Large intestine (tissue), 3 donors: ENCODE measurements at regions not wholly inside any gene's neighbourhood (a gene's known extent, or its start where the extent isn't known, plus 50 kb on each side); places are given as distances from the start of the nearest gene placed in this dataset.

Experiments used
- DNase-seq, 2 donors: peaks; one replicate each; pipeline versions ENCODE4 v3.0.0 to v3.0.0-alpha.2; 2013
- H3K27ac ChIP-seq: one replicate; pipeline ENCODE4 v1.5.1; 2013; ENCODE audit warnings: low read length
- H3K27me3 ChIP-seq: 2 replicates; pipeline ENCODE4 v1.6.1; 2013; ENCODE audit warnings: low read length; ENCODE audit not compliant: control insufficient read depth, insufficient read depth
- H3K36me3 ChIP-seq: 2 replicates; pipeline ENCODE4 v1.6.1; 2013; ENCODE audit warnings: low read length; ENCODE audit not compliant: control insufficient read depth, insufficient read depth
- H3K4me1 ChIP-seq: one replicate; pipeline ENCODE4 v1.6.1; 2013; ENCODE audit warnings: low read length; ENCODE audit not compliant: control insufficient read depth, insufficient read depth
- H3K4me3 ChIP-seq: one replicate; pipeline ENCODE4 v1.5.1; 2013; ENCODE audit warnings: low read length
- H3K9me3 ChIP-seq: one replicate; pipeline ENCODE4 v1.6.1; 2013; ENCODE audit warnings: mild to moderate bottlenecking, low read depth, low read length, moderate library complexity; ENCODE audit not compliant: control insufficient read depth
- WGBS: methylation state at CpG from one replicate; pipeline ENCODE4 v1.1.5; 2013; ENCODE audit warnings: low lambda C conversion rate; ENCODE audit not compliant: insufficient coverage; 5-methylcytosine and 5-hydroxymethylcytosine counted together

DNA sequence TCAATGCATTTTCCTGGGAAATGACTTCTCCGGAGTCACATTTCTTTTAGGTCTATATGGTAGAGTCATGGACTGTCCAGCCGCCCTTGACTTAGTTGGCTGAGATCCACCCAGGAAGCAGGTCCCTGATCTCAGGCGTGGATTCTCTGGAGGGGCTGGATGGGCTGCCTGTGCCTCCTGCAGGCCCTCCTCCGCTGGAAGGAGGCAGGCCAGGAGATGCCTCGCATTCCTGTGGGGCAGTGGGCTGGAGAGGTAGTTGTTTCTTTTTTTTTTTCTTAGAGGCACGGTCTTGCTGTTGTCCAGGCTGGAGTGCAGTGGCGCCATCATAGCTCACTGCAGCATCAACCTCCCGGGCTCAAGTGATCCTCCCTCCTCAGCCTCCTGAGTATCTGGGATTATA lies 129.0 kb upstream of the MYCN start:
- no peak overlapping the region for H3K27ac ChIP-seq
- peaks cover 16% of the 10 kb centered on the region for H3K4me1 ChIP-seq
- no peak overlapping the region for H3K4me3 ChIP-seq
- no CpG with 5 or more reads among the region's 8 CpGs for WGBS
- peaks cover 3% of the 10 kb centered on the region for H3K9me3 ChIP-seq
- no peaks in the 10 kb centered on the region for H3K27me3 ChIP-seq
- no peaks in the 10 kb centered on the region for H3K36me3 ChIP-seq
- DNase-seq, result no peak

DNA sequence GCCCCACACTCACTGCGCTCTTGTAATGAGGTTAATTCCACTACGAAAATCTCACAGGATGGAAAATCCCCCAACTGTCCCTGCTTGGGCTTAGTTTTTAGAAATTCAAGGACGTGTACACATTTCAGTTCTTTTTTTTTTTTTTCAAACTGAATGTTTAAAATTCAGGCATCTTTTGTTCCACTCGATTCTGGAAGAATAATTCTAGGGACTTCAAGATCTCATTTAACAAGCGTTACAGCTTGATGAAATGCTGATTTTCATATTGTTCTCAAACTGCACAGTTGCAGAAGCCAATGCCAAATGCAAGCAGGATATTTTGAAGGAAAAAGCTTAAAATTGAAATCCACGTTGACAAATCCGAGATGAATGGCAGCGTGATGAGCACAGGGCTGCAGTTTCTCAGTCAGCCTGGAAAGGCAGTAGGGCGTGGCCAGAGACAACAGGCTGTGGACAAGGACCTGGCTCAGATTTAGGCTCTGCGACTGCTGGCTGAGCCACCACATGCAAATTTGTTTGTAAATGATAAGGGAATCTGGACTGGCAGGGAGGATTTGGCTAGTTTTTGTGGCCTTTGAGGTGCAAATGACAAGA lies 128.1 kb upstream of the MYCN start:
- Histone ChIP-seq H3K9me3 (peaks cover 3% of the 10 kb centered on the region), H3K27me3 (no peaks in the 10 kb centered on the region), H3K4me1 (peaks cover 16% of the 10 kb centered on the region), H3K27ac (no peak overlapping the region), H3K4me3 (no peak overlapping the region), H3K36me3 (no peaks in the 10 kb centered on the region)
- no peak for DNase-seq
- WGBS, result 100% methylated on average over 1 of the region's 10 CpGs

DNA sequence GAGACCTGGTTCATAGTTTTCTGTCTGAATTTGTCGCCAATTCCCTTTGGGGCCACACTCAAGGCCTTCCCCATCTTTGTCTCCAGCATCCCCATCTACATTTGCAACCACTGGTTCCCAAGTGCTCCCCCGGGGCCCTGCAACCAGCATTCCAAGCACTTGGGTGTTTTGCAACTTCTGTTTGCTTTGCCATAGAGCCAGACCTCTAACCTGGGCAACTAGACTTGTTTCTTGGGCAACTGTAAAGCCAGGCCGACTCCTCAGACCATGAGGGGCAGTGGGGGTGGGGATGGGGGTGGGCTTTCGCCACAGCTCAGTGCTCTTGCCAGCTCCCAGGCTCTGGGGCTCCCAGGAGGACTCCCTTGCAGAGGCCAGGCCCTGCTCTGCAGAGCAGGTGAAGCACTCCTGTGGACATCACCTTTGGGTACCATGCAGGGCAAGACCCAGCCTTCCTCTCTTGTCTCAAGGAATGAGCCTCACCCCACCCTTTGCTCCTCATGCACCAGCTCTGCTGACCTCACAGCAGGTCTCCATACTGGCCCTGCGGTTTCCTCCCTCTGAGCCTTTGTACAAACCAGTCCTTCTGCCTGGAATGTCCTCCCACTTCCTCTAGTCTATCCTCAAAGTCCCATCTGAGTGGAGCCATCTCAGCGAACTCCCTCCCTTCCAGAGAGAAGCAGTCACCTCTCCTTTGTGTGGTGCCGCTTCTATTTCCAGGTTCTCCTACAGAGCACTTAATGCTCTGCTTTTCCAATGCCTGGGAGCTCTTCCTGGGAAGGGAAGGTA lies 126.7 kb upstream of the MYCN start:
- no peak for DNase-seq
- no peaks in the 10 kb centered on the region for H3K9me3 ChIP-seq
- no CpG with 5 or more reads among the region's 7 CpGs for WGBS
- no peaks in the 10 kb centered on the region for H3K27me3 ChIP-seq
- H3K4me3 ChIP-seq, result no peak overlapping the region
- no peak overlapping the region for H3K27ac ChIP-seq
- H3K36me3 ChIP-seq, result no peaks in the 10 kb centered on the region
- H3K4me1 ChIP-seq, result peaks cover 16% of the 10 kb centered on the region

DNA sequence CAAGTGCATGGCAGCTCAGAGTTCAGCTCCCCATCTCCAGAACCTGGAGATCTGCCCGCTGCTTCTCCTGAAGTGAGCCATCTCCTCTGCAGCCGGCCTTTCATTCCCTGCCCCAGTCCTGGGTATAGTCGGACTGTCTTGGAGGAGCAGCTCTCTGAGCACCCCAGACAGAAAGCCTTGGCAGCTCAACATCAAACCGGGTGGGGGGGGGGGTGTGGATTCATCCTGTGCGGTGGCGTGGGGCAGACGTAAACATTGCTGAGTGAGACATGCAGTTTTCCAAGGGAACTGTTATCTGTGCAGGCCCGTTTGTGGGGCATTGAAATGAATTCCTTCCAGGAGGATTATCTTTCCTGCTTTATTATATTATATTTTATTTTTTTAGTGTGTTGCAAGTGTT lies 125.9 kb upstream of the MYCN start:
- 20% methylated on average over 1 of the region's 8 CpGs for WGBS
- Histone ChIP-seq H3K36me3 (no peaks in the 10 kb centered on the region), H3K9me3 (no peaks in the 10 kb centered on the region), H3K4me1 (peaks cover 20% of the 10 kb centered on the region), H3K27me3 (no peaks in the 10 kb centered on the region), H3K4me3 (no peak overlapping the region), H3K27ac (no peak overlapping the region)
- no peak for DNase-seq

DNA sequence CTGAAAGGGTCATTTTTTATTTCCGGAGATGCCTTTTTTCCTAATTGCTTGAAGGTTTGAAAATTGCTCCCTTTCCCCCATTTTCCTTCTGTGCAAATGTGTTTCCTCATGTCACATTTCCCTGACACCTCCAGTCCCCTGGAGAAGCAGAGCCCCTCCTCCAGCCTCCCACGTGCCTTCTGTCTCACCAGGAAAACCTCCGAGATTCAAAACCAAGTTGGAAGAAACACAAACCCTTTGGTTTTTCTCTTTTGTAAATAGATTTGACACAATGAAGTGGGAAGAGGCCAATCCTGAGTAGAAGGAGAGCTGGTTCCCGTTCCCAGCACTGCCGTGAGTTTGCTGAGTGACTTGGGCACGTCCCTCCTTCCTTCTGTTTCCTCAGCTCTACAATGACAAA lies 125.4 kb upstream of the MYCN start:
- 82% methylated on average over 3 of the region's 6 CpGs for WGBS
- Histone ChIP-seq H3K4me3 (no peak overlapping the region), H3K27me3 (no peaks in the 10 kb centered on the region), H3K4me1 (peaks cover 22% of the 10 kb centered on the region), H3K9me3 (no peaks in the 10 kb centered on the region), H3K27ac (no peak overlapping the region), H3K36me3 (no peaks in the 10 kb centered on the region)
- no peak for DNase-seq

DNA sequence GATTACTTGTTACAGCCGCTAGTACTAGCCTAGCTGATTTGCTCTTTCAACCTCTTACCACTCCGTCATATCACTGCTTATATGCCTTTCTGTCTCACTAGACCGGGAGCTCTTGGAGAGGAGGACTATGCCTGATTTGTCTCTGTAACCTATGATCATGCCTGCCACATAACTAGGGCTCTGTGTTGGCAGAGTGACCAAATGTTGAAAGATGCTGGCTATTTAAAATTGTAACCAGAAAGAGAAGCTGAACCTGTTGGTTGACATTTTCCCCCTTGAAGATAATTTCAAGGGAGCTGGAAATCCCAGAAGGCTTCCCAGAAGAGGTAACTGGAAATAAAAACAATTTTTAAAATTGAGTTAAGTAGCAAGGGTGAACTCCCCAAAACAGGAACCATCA lies 124.1 kb upstream of the MYCN start:
- Histone ChIP-seq H3K36me3 (no peaks in the 10 kb centered on the region), H3K9me3 (no peaks in the 10 kb centered on the region), H3K4me3 (no peak overlapping the region), H3K27ac (no peak overlapping the region), H3K4me1 (peaks cover 10% of the 10 kb centered on the region), H3K27me3 (no peaks in the 10 kb centered on the region)
- DNase-seq, result no peak
- WGBS, result no CpG with 5 or more reads among the region's 3 CpGs

DNA sequence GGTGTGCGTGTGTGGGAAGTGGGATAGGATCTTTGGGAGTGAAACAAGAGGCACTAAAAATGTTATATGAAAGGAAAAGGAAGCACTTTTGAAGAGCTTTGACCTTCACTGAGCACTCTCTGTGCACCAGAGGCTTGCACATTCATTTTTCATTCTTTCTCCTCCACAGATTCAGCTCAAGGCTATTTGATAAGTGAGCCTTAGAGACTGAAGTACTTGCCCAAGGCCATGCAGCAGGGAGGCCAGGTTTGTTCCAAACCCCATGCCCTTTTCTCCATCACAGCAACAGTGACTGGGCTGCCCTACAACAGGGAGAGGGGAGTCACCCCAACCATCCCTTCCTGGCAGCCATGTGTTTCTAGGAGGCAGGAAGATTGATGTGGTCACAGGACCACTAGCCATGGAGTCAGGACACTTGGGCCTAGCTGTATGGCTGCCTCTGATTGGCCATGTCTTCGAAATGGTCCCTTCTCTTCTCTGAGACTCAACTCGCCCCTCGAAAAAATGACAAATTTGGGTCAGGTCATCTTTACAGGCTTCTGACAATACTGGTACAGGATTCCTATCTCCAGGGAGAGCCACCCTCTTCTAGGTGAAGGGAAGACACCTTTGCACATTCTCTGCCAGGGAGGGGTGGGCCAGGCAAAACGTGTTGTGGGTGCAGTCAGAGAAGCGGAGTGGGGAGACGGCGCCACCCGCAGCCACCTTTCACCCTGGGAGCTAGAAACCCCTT lies 123.5 kb upstream of the MYCN start:
- Histone ChIP-seq H3K27me3 (no peaks in the 10 kb centered on the region), H3K36me3 (no peaks in the 10 kb centered on the region), H3K9me3 (no peaks in the 10 kb centered on the region), H3K27ac (no peak overlapping the region), H3K4me1 (peaks cover 7% of the 10 kb centered on the region), H3K4me3 (no peak overlapping the region)
- 100% methylated on average over 1 of the region's 9 CpGs for WGBS
- no peak for DNase-seq

DNA sequence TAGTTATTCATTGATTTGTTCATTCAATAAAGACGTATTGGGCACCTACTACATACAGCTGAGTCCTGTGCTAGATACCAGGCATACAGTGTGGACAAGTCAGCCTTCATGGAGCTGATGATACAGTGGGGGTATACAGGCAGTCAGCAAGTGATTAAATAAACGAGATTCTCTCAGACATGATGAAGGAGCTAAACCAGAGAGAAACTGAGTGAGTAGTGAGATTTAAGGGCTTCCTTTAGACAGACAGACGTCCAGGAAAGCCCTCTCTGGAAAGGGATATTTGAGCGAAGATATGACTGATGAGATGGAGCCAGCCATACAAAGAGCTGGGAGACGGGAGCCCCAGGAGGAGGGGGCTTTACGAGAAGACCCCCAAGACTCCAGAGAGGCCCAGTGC lies 122.6 kb upstream of the MYCN start:
- no peak overlapping the region for H3K4me3 ChIP-seq
- H3K27ac ChIP-seq, result no peak overlapping the region
- no peaks in the 10 kb centered on the region for H3K27me3 ChIP-seq
- no peaks in the 10 kb centered on the region for H3K9me3 ChIP-seq
- 100% methylated on average over 2 of the region's 6 CpGs for WGBS
- peaks cover 7% of the 10 kb centered on the region for H3K4me1 ChIP-seq
- DNase-seq, result no peak
- H3K36me3 ChIP-seq, result no peaks in the 10 kb centered on the region

DNA sequence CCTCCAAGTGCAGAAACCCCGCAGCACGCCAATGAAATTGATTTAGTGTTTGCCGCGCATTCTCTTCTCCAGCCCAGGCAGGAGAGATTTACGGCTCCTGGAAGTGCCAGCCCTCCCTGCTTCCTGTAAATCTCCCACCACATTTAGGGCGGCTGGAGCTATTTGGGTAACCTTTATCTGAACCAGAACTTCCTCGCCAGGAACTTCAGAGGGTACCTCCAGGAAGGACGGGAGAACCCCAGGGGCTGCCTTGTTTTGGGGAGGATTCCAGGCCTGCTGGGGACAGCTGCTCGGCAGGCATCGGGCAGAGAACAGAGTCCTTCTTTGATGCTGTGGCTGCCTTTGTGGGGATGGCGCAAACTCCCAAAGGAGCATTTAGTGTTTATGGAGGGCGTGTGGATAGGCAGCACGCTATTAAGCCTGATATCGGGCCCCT lies 122.0 kb upstream of the MYCN start:
- WGBS, result no CpG with 5 or more reads among the region's 14 CpGs

DNA sequence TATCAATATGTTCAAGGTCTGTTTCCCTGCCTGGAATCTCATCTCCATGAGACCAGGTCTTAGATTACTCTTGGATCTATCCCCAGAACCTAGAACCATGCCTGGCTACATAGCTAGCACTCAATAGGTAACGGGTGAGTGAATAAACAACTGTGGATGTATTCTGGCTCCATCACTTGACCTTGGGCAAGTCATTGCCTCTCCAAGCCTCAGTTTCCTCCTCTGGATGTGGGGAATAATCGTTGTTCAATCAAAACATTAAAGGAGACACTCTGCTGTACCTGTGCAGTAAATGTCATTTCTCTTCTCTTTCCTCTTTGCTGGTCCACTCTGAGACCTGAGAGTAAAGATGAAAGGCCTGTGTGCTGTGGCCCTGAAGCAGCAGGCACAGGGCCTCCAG lies 121.5 kb upstream of the MYCN start:
- Histone ChIP-seq H3K27ac (no peak overlapping the region), H3K4me3 (no peak overlapping the region), H3K9me3 (no peaks in the 10 kb centered on the region), H3K36me3 (no peaks in the 10 kb centered on the region), H3K4me1 (peaks cover 7% of the 10 kb centered on the region), H3K27me3 (no peaks in the 10 kb centered on the region)
- DNase-seq, result no peak
- WGBS, result no CpG with 5 or more reads among the region's 2 CpGs

More for the DNA sequence above, 122.0 kb upstream of the MYCN start:
- no peak overlapping the region for H3K27ac ChIP-seq
- no peaks in the 10 kb centered on the region for H3K9me3 ChIP-seq
- no peak overlapping the region for H3K4me3 ChIP-seq
- DNase-seq, result no peak
- H3K4me1 ChIP-seq, result peaks cover 7% of the 10 kb centered on the region
- H3K36me3 ChIP-seq, result no peaks in the 10 kb centered on the region
- no peaks in the 10 kb centered on the region for H3K27me3 ChIP-seq
